Duodenal mucosa (tissue), 2 donors: ENCODE measurements at regions not wholly inside any gene's neighbourhood (a gene's known extent, or its start where the extent isn't known, plus 50 kb on each side); places are given as distances from the start of the nearest gene placed in this dataset.

Source experiments
- H3K27ac ChIP-seq: one replicate; pipeline ENCODE4 v1.7.0; 2013; ENCODE audit warnings: low read depth, low read length
- H3K27me3 ChIP-seq, 2 donors: one replicate each; pipeline ENCODE4 v1.7.0; 2013; ENCODE audit warnings: low read length in 2 of 2, control low read depth in 1 of 2; ENCODE audit not compliant: insufficient read depth in 2 of 2, control insufficient read depth in 1 of 2
- H3K36me3 ChIP-seq, 2 donors: one replicate each; pipeline ENCODE4 v1.7.0; 2013; ENCODE audit warnings: low read length in 2 of 2, control low read depth in 1 of 2; ENCODE audit not compliant: insufficient read depth in 2 of 2, control insufficient read depth in 1 of 2
- H3K4me1 ChIP-seq, 2 donors: one replicate each; pipeline ENCODE4 v1.7.0; 2013; ENCODE audit warnings: low read length in 2 of 2, control low read depth in 1 of 2; ENCODE audit not compliant: insufficient read depth in 2 of 2, control insufficient read depth in 1 of 2
- H3K4me3 ChIP-seq, 2 donors: one replicate each; pipeline ENCODE4 v1.7.0; 2013; ENCODE audit warnings: low read length in 2 of 2, low read depth in 1 of 2
- H3K9ac ChIP-seq, 2 donors: one replicate each; pipeline ENCODE4 v1.7.0; 2013; ENCODE audit warnings: low read length in 2 of 2, low read depth in 1 of 2
- H3K9me3 ChIP-seq, 2 donors: one replicate each; pipeline ENCODE4 v1.7.0; 2013; ENCODE audit warnings: low read length in 2 of 2, control low read depth in 1 of 2; ENCODE audit not compliant: control insufficient read depth in 1 of 2

GRCh38 chr2:174660984-174661675 is 63.5 kb upstream of the WIPF1 start:
- H3K4me1 ChIP-seq = peaks cover 0 to 8% of the 10 kb centered on the region in 2 donors
- no peaks in the 10 kb centered on the region for H3K27me3 ChIP-seq
- H3K4me3 ChIP-seq = no peak overlapping the region
- no peak overlapping the region for H3K9ac ChIP-seq
- H3K36me3 ChIP-seq = no peaks in the 10 kb centered on the region
- peaks cover under 1 to 1% of the 10 kb centered on the region in 2 donors for H3K9me3 ChIP-seq
- no peak overlapping the region for H3K27ac ChIP-seq

- H3K27me3 ChIP-seq = no peaks in the 10 kb centered on the region
- no peak overlapping the region for H3K4me3 ChIP-seq
- peaks cover 3 to 7% of the 10 kb centered on the region in 2 donors for H3K9me3 ChIP-seq
- H3K4me1 ChIP-seq = peaks cover 0 to 8% of the 10 kb centered on the region in 2 donors
- no peak overlapping the region for H3K27ac ChIP-seq
- no peak overlapping the region for H3K9ac ChIP-seq
- H3K36me3 ChIP-seq = no peaks in the 10 kb centered on the region
These were observed 61.7 kb upstream of the WIPF1 start for GRCh38 chr2:174659069-174659900.

GRCh38 chr2:174656676-174657176 is 59.1 kb upstream of the WIPF1 start:
- Histone ChIP-seq H3K27ac (no peak overlapping the region), H3K4me3 (no peak overlapping the region), H3K27me3 (no peaks in the 10 kb centered on the region), H3K36me3 (no peaks in the 10 kb centered on the region), H3K4me1 (no peaks in the 10 kb centered on the region), H3K9ac (no peak overlapping the region), H3K9me3 (peaks cover 3 to 7% of the 10 kb centered on the region in 2 donors)

GRCh38 chr2:174656035-174656434 is 58.4 kb upstream of the WIPF1 start:
- Histone ChIP-seq H3K9me3 (peaks cover 3 to 7% of the 10 kb centered on the region in 2 donors), H3K9ac (no peak overlapping the region), H3K27ac (no peak overlapping the region), H3K4me1 (no peaks in the 10 kb centered on the region), H3K36me3 (no peaks in the 10 kb centered on the region), H3K4me3 (no peak overlapping the region), H3K27me3 (no peaks in the 10 kb centered on the region)

GRCh38 chr2:174654419-174654941 is 56.9 kb upstream of the WIPF1 start:
- H3K4me3 ChIP-seq = no peak overlapping the region
- no peak overlapping the region for H3K27ac ChIP-seq
- no peaks in the 10 kb centered on the region for H3K4me1 ChIP-seq
- H3K27me3 ChIP-seq = no peaks in the 10 kb centered on the region
- no peak overlapping the region for H3K9ac ChIP-seq
- peaks cover 3 to 7% of the 10 kb centered on the region in 2 donors for H3K9me3 ChIP-seq
- no peaks in the 10 kb centered on the region for H3K36me3 ChIP-seq

GRCh38 chr2:174648896-174649295 is 51.3 kb upstream of the WIPF1 start:
- Histone ChIP-seq H3K9ac (no peak overlapping the region), H3K27ac (no peak overlapping the region), H3K36me3 (no peaks in the 10 kb centered on the region), H3K9me3 (no peaks in the 10 kb centered on the region), H3K4me1 (peaks cover 0 to 4% of the 10 kb centered on the region in 2 donors), H3K27me3 (no peaks in the 10 kb centered on the region), H3K4me3 (no peak overlapping the region)
